ENCODE measurements at regions not wholly inside any gene's neighbourhood (a gene's known extent, or its start where the extent isn't known, plus 50 kb on each side); places are given as distances from the start of the nearest gene placed in this dataset.

GRCh38 chr2:208545403-208546042 lies 138.9 kb downstream of the PTH2R start:
- DNase-seq (ENCODE audit: low read depth in 2 of 2) = no peak

- no peak for DNase-seq (ENCODE audit: low read depth in 2 of 2)
Observed at GRCh38 chr2:208546107-208546506, 139.5 kb downstream of the PTH2R start.

GRCh38 chr2:208546860-208547650 lies 140.5 kb downstream of the PTH2R start:
- DNase-seq (ENCODE audit: low read depth in 2 of 2) = no peak

GRCh38 chr2:208548700-208549099 lies 142.1 kb downstream of the PTH2R start:
- no peak for DNase-seq (ENCODE audit: low read depth in 2 of 2)

GRCh38 chr2:208549546-208550158 lies 143.1 kb downstream of the PTH2R start:
- no peak for DNase-seq (ENCODE audit: low read depth in 2 of 2)

GRCh38 chr2:208552943-208553342 lies 146.4 kb downstream of the PTH2R start:
- no peak for DNase-seq (ENCODE audit: low read depth in 2 of 2)

- no peak for DNase-seq (ENCODE audit: low read depth in 2 of 2)
Observed at GRCh38 chr2:208556983-208557484, 150.4 kb downstream of the PTH2R start.

- DNase-seq (ENCODE audit: low read depth in 2 of 2) = no peak
Observed at GRCh38 chr2:208565690-208566416, 159.3 kb downstream of the PTH2R start.

- no peak for DNase-seq (ENCODE audit: low read depth in 2 of 2)
Observed at GRCh38 chr2:208568203-208568602, 161.6 kb downstream of the PTH2R start.

GRCh38 chr2:208570066-208570465 lies 163.5 kb downstream of the PTH2R start:
- DNase-seq (ENCODE audit: low read depth in 2 of 2) = no peak

GRCh38 chr2:208570851-208571763 lies 164.5 kb downstream of the PTH2R start:
- DNase-seq (ENCODE audit: low read depth in 2 of 2) = no peak

- no peak for DNase-seq (ENCODE audit: low read depth in 2 of 2)
Observed at GRCh38 chr2:208571764-208572131, 165.2 kb downstream of the PTH2R start.

GRCh38 chr2:208573569-208573968 lies 167.0 kb downstream of the PTH2R start:
- DNase-seq (ENCODE audit: low read depth in 2 of 2) = no peak

GRCh38 chr2:208579678-208580077 lies 173.1 kb downstream of the PTH2R start:
- DNase-seq (ENCODE audit: low read depth in 2 of 2) = no peak

- no peak for DNase-seq (ENCODE audit: low read depth in 2 of 2)
Observed at GRCh38 chr2:208584378-208584985, 177.9 kb downstream of the PTH2R start.

GRCh38 chr2:208586516-208586915 lies 179.9 kb downstream of the PTH2R start:
- no peak for DNase-seq (ENCODE audit: low read depth in 2 of 2)

GRCh38 chr2:208594642-208595385 lies 188.2 kb downstream of the PTH2R start:
- DNase-seq (ENCODE audit: low read depth in 2 of 2) = no peak

GRCh38 chr2:208595386-208596275 lies 189.0 kb downstream of the PTH2R start:
- DNase-seq (ENCODE audit: low read depth in 2 of 2) = no peak

GRCh38 chr2:208607694-208608093 lies 201.1 kb downstream of the PTH2R start:
- DNase-seq (ENCODE audit: low read depth in 2 of 2) = no peak
